ENCODE measurements at regions not wholly inside any gene's neighbourhood (a gene's known extent, or its start where the extent isn't known, plus 50 kb on each side); places are given as distances from the start of the nearest gene placed in this dataset.

GRCh38 chr3:194772241-194773000 is 86.7 kb downstream of the FAM43A start:
- Histone ChIP-seq H3K9me3 (no peaks in the 10 kb centered on the region), H3K27ac (peak overlapping the region in 3 of 10 donors; percentile 2 to 46 (median 45)), H3K4me3 (no peak overlapping the region), H3K27me3 (no peaks in the 10 kb centered on the region), H3K4me1 (peaks cover 6 to 44% (median 29%) of the 10 kb centered on the region in 9 donors), H3K36me3 (no peaks in the 10 kb centered on the region)
- intact Hi-C loops (cut with DNase I) = loop anchor here in 3 of 10 donors (5.0 to 10.0 kb wide), 4 partner anchors 85 to 180 kb away; partner anchors contain the start of gene FAM43A (in 1 of the 3)
- no peak for ATAC-seq
- 70 to 77% methylated on average over 13 of the region's 13 CpGs for WGBS, 2 donors
- no peak for DNase-seq
- TF ChIP-seq, protein P1, sequence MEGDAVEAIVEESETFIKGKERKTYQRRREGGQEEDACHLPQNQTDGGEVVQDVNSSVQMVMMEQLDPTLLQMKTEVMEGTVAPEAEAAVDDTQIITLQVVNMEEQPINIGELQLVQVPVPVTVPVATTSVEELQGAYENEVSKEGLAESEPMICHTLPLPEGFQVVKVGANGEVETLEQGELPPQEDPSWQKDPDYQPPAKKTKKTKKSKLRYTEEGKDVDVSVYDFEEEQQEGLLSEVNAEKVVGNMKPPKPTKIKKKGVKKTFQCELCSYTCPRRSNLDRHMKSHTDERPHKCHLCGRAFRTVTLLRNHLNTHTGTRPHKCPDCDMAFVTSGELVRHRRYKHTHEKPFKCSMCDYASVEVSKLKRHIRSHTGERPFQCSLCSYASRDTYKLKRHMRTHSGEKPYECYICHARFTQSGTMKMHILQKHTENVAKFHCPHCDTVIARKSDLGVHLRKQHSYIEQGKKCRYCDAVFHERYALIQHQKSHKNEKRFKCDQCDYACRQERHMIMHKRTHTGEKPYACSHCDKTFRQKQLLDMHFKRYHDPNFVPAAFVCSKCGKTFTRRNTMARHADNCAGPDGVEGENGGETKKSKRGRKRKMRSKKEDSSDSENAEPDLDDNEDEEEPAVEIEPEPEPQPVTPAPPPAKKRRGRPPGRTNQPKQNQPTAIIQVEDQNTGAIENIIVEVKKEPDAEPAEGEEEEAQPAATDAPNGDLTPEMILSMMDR (IDR thresholded peaks at IDR 0.05) = no peak

GRCh38 chr3:194773216-194773615 is 87.5 kb downstream of the FAM43A start:
- H3K36me3 ChIP-seq = no peaks in the 10 kb centered on the region
- H3K27ac ChIP-seq = peak overlapping the region in 3 of 10 donors; percentile 2 to 46 (median 45)
- no peaks in the 10 kb centered on the region for H3K9me3 ChIP-seq
- WGBS, 2 donors = 21 to 43% methylated on average over 5 of the region's 5 CpGs
- peak in 7 of 8 donors; percentile 30 to 70 (median 35) for ATAC-seq
- H3K4me1 ChIP-seq = peaks cover 6 to 44% (median 26%) of the 10 kb centered on the region in 9 donors
- TF ChIP-seq, protein P1 (IDR thresholded peaks at IDR 0.05) = no peak
- no peaks in the 10 kb centered on the region for H3K27me3 ChIP-seq
- intact Hi-C loops (cut with DNase I) = loop anchor here in 3 of 10 donors (5.0 to 10.0 kb wide), 4 partner anchors 86 to 179 kb away; partner anchors contain the start of gene FAM43A (in 1 of the 3)
- DNase-seq = peak; percentile 49 to 53
- H3K4me3 ChIP-seq = no peak overlapping the region

GRCh38 chr3:194773771-194774455 is 88.2 kb downstream of the FAM43A start:
- Histone ChIP-seq H3K27me3 (no peaks in the 10 kb centered on the region), H3K27ac (no peak overlapping the region), H3K9me3 (no peaks in the 10 kb centered on the region), H3K4me3 (no peak overlapping the region), H3K4me1 (peaks cover 6 to 39% (median 23%) of the 10 kb centered on the region in 9 donors), H3K36me3 (no peaks in the 10 kb centered on the region)
- intact Hi-C loops (cut with DNase I) = loop anchor here in 3 of 10 donors (5.0 to 10.0 kb wide), 4 partner anchors 87 to 178 kb away; partner anchors contain the start of gene FAM43A (in 1 of the 3)
- TF ChIP-seq, protein P1 (IDR thresholded peaks at IDR 0.05) = no peak
- 69 to 74% methylated on average over 5 of the region's 5 CpGs for WGBS, 2 donors
- no peak for ATAC-seq
- no peak for DNase-seq

DNA sequence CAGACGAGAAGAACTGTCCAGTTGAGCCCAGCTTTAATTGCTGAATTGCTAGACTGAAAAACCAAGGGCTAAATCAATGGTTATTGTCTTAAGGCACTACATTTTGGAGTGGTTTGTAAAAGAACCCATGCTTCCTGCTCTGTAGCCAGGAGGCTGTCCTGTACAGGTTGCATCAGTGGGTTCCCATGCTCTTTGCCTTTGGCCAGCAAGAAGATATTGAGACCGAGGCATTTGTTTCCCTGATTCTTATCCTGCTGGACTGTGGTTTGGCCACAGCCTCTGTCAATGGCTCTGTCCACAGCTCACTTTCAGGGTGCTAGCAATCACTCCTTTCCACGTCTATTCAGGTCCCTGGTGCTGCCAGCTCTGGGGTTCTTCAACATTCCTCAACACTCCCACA is 89.6 kb downstream of the FAM43A start:
- 58 to 70% methylated on average over 3 of the region's 3 CpGs for whole genome bisulfite sequencing, 2 donors
- Histone ChIP-seq H3K36me3 (no peaks in the 10 kb centered on the region), H3K4me3 (no peak overlapping the region), H3K9me3 (no peaks in the 10 kb centered on the region), H3K27me3 (no peaks in the 10 kb centered on the region), H3K4me1 (peaks cover 8 to 43% (median 23%) of the 10 kb centered on the region in 9 donors), H3K27ac (no peak overlapping the region)
- TF ChIP-seq, protein P1 (IDR thresholded peaks at IDR 0.05) = no peak
- DNase-seq (no peak), ATAC-seq (no peak)
- intact Hi-C loops (cut with DNase I) = loop anchor here in 3 of 10 donors (5.0 to 10.0 kb wide), 4 partner anchors 42 to 487 kb away; partner anchors contain the start of gene FAM43A (in 1 of the 3)

Data from heart right ventricle (tissue), 16 donors.